Endothelial cell (in vitro differentiated cells): ENCODE measurements at regions not wholly inside any gene's neighbourhood (a gene's known extent, or its start where the extent isn't known, plus 50 kb on each side); places are given as distances from the start of the nearest gene placed in this dataset.

Experiments
- DNase-seq: peaks from one replicate; pipeline ENCODE4 v3.0.0; 2021; ENCODE audit warnings: low spot score
- H3K27ac Mint-ChIP-seq: one replicate; pipeline ENCODE4 v1.8.0; 2021; ENCODE audit warnings: mixed read lengths, inconsistent platforms; ENCODE audit not compliant: unreplicated experiment
- H3K27me3 Mint-ChIP-seq: one replicate; pipeline ENCODE4 v1.8.0; 2021; ENCODE audit warnings: mild to moderate bottlenecking, moderate library complexity, mixed read lengths, inconsistent platforms; ENCODE audit not compliant: unreplicated experiment
- H3K36me3 Mint-ChIP-seq: one replicate; pipeline ENCODE4 v1.8.0; 2021; ENCODE audit warnings: mild to moderate bottlenecking, low read depth, mixed read lengths, inconsistent platforms; ENCODE audit not compliant: unreplicated experiment
- H3K4me1 Mint-ChIP-seq: one replicate; pipeline ENCODE4 v1.8.0; 2021; ENCODE audit warnings: mild to moderate bottlenecking, mixed read lengths, inconsistent platforms; ENCODE audit not compliant: unreplicated experiment
- H3K4me3 Mint-ChIP-seq: one replicate; pipeline ENCODE4 v1.8.0; 2021; ENCODE audit warnings: mild to moderate bottlenecking, mixed read lengths, inconsistent platforms; ENCODE audit not compliant: unreplicated experiment
- H3K9me3 Mint-ChIP-seq: one replicate; pipeline ENCODE4 v1.8.0; 2021; ENCODE audit warnings: mixed read lengths, inconsistent platforms; ENCODE audit not compliant: unreplicated experiment
- TF ChIP-seq, protein P1 (sequence below): fragments of 200-600 bp; sonication (generic); IDR thresholded peaks from one replicate; pipeline ENCODE4 v1.5.0; 2021; ENCODE audit warnings: antibody characterized with exemption; ENCODE audit not compliant: unreplicated experiment

DNA sequence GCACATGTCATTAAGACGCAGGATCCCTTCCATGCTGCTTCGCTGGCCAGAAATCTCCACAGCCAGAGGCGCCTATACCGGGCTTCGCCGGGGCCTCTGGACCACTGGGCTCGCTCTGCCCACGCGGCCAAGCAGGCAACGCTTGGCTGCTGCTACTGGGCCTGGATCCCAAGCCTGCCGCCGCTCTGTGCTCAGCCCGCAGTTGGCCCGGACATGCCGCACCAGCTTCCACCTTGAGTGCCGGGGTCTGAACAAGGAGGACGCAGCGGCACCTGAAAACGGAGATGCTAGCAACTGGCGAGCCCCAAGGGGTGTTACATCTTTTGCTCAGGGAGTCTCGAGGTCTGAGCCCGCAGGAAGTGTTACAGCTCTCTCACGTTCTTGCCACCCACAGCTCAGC lies 409.9 kb upstream of the SGCG start:
- no peak overlapping the region for H3K4me3 Mint-ChIP-seq
- no peaks in the 10 kb centered on the region for H3K9me3 Mint-ChIP-seq
- TF ChIP-seq, protein P1, sequence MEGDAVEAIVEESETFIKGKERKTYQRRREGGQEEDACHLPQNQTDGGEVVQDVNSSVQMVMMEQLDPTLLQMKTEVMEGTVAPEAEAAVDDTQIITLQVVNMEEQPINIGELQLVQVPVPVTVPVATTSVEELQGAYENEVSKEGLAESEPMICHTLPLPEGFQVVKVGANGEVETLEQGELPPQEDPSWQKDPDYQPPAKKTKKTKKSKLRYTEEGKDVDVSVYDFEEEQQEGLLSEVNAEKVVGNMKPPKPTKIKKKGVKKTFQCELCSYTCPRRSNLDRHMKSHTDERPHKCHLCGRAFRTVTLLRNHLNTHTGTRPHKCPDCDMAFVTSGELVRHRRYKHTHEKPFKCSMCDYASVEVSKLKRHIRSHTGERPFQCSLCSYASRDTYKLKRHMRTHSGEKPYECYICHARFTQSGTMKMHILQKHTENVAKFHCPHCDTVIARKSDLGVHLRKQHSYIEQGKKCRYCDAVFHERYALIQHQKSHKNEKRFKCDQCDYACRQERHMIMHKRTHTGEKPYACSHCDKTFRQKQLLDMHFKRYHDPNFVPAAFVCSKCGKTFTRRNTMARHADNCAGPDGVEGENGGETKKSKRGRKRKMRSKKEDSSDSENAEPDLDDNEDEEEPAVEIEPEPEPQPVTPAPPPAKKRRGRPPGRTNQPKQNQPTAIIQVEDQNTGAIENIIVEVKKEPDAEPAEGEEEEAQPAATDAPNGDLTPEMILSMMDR: no peak
- peaks cover 3% of the 10 kb centered on the region for H3K27me3 Mint-ChIP-seq
- DNase-seq: no peak
- H3K4me1 Mint-ChIP-seq: peaks cover 4% of the 10 kb centered on the region
- no peak overlapping the region for H3K27ac Mint-ChIP-seq
- no peaks in the 10 kb centered on the region for H3K36me3 Mint-ChIP-seq

DNA sequence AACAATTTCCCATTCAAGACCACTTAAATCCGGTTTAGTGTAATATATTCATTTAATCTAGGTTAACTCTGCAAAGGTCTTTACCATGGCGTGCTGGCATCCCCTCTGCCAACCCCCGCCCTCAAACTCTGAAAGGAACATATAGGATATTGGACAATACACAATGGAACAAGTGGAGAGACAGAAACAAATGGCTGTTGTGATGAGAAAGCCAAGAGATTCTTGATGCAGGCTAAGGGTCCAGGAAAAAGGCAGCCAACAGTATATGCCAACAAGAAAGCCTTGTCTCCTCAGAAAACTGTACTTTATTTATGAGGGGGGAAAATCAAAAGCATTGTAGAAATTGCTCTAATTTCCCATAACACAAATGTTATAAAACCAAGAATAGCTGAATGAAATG lies 407.3 kb upstream of the SGCG start:
- Mint-ChIP-seq H3K27ac (no peak overlapping the region), H3K27me3 (peaks cover 3% of the 10 kb centered on the region), H3K4me1 (peaks cover 7% of the 10 kb centered on the region), H3K4me3 (no peak overlapping the region), H3K9me3 (no peaks in the 10 kb centered on the region), H3K36me3 (no peaks in the 10 kb centered on the region)
- DNase-seq: no peak
- TF ChIP-seq, protein P1: no peak

DNA sequence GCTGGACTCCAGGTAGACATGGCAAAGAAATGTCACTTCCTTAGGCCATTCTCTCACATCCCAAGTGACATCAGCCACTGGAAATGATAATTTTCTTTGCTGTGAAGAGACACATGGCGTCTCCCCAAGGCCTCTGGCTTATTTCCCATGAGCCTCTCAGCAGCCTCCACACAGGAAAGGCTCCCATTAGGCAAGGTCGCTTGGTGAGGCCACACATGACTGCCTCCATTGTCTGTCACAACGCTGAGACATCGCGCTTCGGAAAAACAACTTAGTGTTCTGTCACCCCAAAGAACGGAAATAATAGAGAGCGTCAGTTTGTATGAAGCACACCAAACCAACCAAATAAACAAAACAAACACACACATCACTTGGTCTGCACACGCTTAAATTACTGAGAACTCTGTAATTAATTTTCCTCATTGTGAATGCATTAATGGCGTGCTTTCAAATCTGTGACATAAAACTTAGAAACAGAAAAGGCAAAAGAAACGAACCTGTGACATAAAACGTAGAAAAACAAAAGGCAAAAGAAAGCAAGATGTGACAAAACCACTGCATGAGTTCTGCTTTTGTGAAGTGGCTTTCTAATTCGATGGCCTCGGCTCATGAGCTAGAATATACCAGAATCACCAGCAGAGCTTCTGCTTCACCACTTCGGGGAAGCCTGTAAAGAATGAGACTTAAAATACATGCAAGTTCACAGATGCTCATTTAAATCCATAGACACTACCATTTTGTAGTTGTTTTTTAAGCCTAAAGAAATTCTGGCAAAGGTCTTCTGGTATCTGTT lies 404.2 kb upstream of the SGCG start:
- no peaks in the 10 kb centered on the region for H3K36me3 Mint-ChIP-seq
- TF ChIP-seq, protein P1: no peak
- no peak overlapping the region for H3K4me3 Mint-ChIP-seq
- H3K27ac Mint-ChIP-seq: no peak overlapping the region
- DNase-seq: no peak
- no peaks in the 10 kb centered on the region for H3K9me3 Mint-ChIP-seq
- peaks cover 7% of the 10 kb centered on the region for H3K4me1 Mint-ChIP-seq
- H3K27me3 Mint-ChIP-seq: no peaks in the 10 kb centered on the region

DNA sequence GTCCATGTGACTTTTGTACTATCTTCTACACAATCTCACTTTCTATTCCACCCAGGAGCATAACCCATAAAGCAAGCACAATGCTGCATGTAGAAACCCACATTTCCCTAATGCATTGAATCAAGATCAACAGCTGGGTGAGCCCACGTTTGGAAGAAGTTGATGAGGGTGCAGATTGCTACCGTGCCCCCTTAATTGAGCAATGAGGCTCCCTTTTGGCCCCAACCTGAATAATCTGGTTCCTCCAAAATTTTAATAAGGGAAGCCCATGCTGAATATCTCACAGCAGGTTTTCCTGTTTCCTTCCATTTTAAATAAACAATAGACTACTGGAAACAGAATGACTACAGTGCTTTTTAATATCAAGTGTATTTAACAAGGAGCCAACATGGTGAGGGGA lies 403.6 kb upstream of the SGCG start:
- no peak overlapping the region for H3K4me3 Mint-ChIP-seq
- no peaks in the 10 kb centered on the region for H3K36me3 Mint-ChIP-seq
- peaks cover 7% of the 10 kb centered on the region for H3K4me1 Mint-ChIP-seq
- TF ChIP-seq, protein P1: no peak
- H3K9me3 Mint-ChIP-seq: no peaks in the 10 kb centered on the region
- H3K27me3 Mint-ChIP-seq: no peaks in the 10 kb centered on the region
- H3K27ac Mint-ChIP-seq: no peak overlapping the region
- no peak for DNase-seq

DNA sequence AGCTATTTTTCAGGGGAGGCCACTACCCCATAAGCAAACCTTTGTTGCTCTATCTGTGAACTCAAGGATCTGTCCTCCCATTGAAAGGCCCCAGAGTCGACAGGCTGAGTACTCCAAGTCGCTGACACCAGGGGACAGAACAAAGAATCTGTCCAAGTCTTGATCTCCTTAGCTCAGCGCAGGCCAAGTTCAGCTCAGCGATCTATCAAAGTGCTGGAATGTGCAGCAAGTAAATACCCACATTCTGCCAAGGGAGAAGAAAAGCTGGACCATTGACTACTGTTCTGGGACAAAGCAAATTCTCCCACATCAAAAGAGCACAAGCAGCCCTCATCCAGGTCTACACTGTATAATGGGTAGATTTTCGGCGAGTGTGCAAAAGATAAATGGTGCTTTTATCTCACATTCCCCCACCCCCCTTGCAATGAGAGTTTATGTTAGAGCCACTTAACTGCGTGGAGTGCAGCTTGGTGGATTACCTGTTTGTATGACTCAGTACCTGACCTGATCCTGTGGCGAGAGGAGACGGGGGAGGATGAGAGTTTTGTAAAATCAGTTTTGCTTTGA lies 391.7 kb upstream of the SGCG start:
- no peaks in the 10 kb centered on the region for H3K36me3 Mint-ChIP-seq
- H3K9me3 Mint-ChIP-seq: no peaks in the 10 kb centered on the region
- TF ChIP-seq, protein P1: no peak
- H3K4me1 Mint-ChIP-seq: peaks cover 2% of the 10 kb centered on the region
- no peak overlapping the region for H3K4me3 Mint-ChIP-seq
- H3K27ac Mint-ChIP-seq: no peak overlapping the region
- DNase-seq: no peak
- H3K27me3 Mint-ChIP-seq: peaks cover 1% of the 10 kb centered on the region
